Neural progenitor cell (in vitro differentiated cells): ENCODE measurements at regions not wholly inside any gene's neighbourhood (a gene's known extent, or its start where the extent isn't known, plus 50 kb on each side); places are given as distances from the start of the nearest gene placed in this dataset.

Experiments used
- DNase-seq: peaks from one replicate; pipeline ENCODE4 v3.0.0-alpha.2; 2016; ENCODE audit warnings: low spot score
- H2AFZ ChIP-seq: fragments of 200-600 bp; sonication (generic); replicated peaks from 2 replicates; pipeline ENCODE4 v1.6.1; 2016; ENCODE audit warnings: antibody characterized with exemption
- H3F3A ChIP-seq: fragments of 200-600 bp; sonication (generic); 2 replicates; pipeline ENCODE4 v1.6.1; 2016; ENCODE audit warnings: antibody characterized with exemption, low read depth
- H3K27ac ChIP-seq: fragments of 200-600 bp; sonication (generic); 2 replicates; pipeline ENCODE4 v1.5.1; 2016; ENCODE audit warnings: mild to moderate bottlenecking
- H3K27me3 ChIP-seq: fragments of 200-600 bp; sonication (generic); 2 replicates; pipeline ENCODE4 v1.6.1; 2016; ENCODE audit warnings: mild to moderate bottlenecking, moderate library complexity
- H3K36me3 ChIP-seq: fragments of 200-600 bp; sonication (generic); 2 replicates; pipeline ENCODE4 v1.5.1; 2016
- H3K4me1 ChIP-seq: fragments of 200-600 bp; sonication (generic); 2 replicates; pipeline ENCODE4 v1.6.1; 2016; ENCODE audit warnings: mixed run types
- H3K4me2 ChIP-seq: fragments of 200-600 bp; sonication (generic); 2 replicates; pipeline ENCODE4 v1.6.1; 2016
- H3K4me3 ChIP-seq: fragments of 200-600 bp; sonication (generic); 2 replicates; pipeline ENCODE4 v1.5.1; 2016
- H3K79me2 ChIP-seq: fragments of 200-600 bp; sonication (generic); 2 replicates; pipeline ENCODE4 v1.6.1; 2016; ENCODE audit warnings: low read depth
- H3K9ac ChIP-seq: fragments of 200-600 bp; sonication (generic); 2 replicates; pipeline ENCODE4 v1.6.1; 2016
- H3K9me3 ChIP-seq: fragments of 200-600 bp; sonication (generic); 2 replicates; pipeline ENCODE4 v1.5.1; 2016; ENCODE audit warnings: low read depth
- H4K20me1 ChIP-seq: fragments of 200-600 bp; sonication (generic); 2 replicates; pipeline ENCODE4 v1.6.1; 2016; ENCODE audit warnings: low read depth
- H3K27ac Mint-ChIP-seq: 3 replicates; pipeline ENCODE4 v1.8.0; 2021; ENCODE audit warnings: mixed read lengths
- H3K27me3 Mint-ChIP-seq: 2 replicates; pipeline ENCODE4 v1.8.0; 2022; ENCODE audit warnings: low read depth, mild to moderate bottlenecking, inconsistent platforms, moderate library complexity, mixed read lengths; ENCODE audit not compliant: insufficient read depth
- H3K36me3 Mint-ChIP-seq: 3 replicates; pipeline ENCODE4 v1.8.0; 2021; ENCODE audit warnings: mixed read lengths
- H3K4me1 Mint-ChIP-seq: 3 replicates; pipeline ENCODE4 v1.8.0; 2021; ENCODE audit warnings: mixed read lengths
- H3K4me3 Mint-ChIP-seq: 3 replicates; pipeline ENCODE4 v1.8.0; 2021; ENCODE audit warnings: mild to moderate bottlenecking, moderate library complexity, mixed read lengths
- H3K9me3 Mint-ChIP-seq: 3 replicates; pipeline ENCODE4 v1.8.0; 2020; ENCODE audit warnings: mixed read lengths
- EZH2 ChIP-seq: fragments of 200-600 bp; sonication (generic); IDR thresholded peaks from 2 replicates; pipeline ENCODE4 v1.6.1; 2017; ENCODE audit warnings: antibody characterized with exemption, mild to moderate bottlenecking, moderate library complexity
- EZH2phosphoT487 ChIP-seq: fragments of 200-600 bp; sonication (generic); IDR thresholded peaks from 2 replicates; pipeline ENCODE4 v1.6.1; 2017; ENCODE audit warnings: antibody characterized with exemption
- TF ChIP-seq, protein P1 (sequence below): fragments of 200-600 bp; sonication (generic); IDR thresholded peaks from 2 replicates; pipeline ENCODE4 v1.5.1; 2017; ENCODE audit warnings: antibody characterized with exemption, mild to moderate bottlenecking

DNA sequence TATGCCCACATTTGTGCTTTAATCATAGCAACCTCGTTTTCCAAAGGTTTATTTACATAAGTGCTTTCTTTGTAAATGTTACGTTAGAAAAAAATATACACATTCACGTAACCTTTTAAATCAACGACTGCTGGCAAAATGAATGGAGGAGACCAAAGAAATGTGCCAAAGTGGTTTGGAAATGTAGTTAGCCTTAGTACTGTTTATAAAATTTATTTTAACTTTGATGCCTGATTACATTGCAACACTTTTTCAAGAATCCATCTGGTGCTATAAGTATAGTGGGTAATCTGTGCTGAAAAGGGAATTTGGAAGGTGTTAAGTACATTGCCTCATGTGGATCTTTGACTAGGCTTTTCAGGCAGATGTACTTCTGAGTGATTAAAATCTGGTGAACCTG lies 108.9 kb downstream of the IFI44 start:
- Mint-ChIP-seq H3K27me3 (no peaks in the 10 kb centered on the region), H3K4me3 (no peak overlapping the region), H3K36me3 (no peaks in the 10 kb centered on the region), H3K27ac (no peak overlapping the region), H3K4me1 (peaks cover 7% of the 10 kb centered on the region), H3K9me3 (peaks cover 9% of the 10 kb centered on the region)
- Histone ChIP-seq H3K27ac (no peak overlapping the region), H3F3A (no peaks in the 10 kb centered on the region), H3K4me1 (no peaks in the 10 kb centered on the region), H2AFZ (no peak overlapping the region), H3K9ac (no peak overlapping the region), H3K9me3 (no peaks in the 10 kb centered on the region), H3K27me3 (no peaks in the 10 kb centered on the region), H3K36me3 (no peaks in the 10 kb centered on the region), H4K20me1 (no peaks in the 10 kb centered on the region), H3K4me2 (no peak overlapping the region), H3K4me3 (no peak overlapping the region), H3K79me2 (no peaks in the 10 kb centered on the region)
- TF ChIP-seq EZH2 (no peak), EZH2phosphoT487 (no peak)
- TF ChIP-seq, protein P1, sequence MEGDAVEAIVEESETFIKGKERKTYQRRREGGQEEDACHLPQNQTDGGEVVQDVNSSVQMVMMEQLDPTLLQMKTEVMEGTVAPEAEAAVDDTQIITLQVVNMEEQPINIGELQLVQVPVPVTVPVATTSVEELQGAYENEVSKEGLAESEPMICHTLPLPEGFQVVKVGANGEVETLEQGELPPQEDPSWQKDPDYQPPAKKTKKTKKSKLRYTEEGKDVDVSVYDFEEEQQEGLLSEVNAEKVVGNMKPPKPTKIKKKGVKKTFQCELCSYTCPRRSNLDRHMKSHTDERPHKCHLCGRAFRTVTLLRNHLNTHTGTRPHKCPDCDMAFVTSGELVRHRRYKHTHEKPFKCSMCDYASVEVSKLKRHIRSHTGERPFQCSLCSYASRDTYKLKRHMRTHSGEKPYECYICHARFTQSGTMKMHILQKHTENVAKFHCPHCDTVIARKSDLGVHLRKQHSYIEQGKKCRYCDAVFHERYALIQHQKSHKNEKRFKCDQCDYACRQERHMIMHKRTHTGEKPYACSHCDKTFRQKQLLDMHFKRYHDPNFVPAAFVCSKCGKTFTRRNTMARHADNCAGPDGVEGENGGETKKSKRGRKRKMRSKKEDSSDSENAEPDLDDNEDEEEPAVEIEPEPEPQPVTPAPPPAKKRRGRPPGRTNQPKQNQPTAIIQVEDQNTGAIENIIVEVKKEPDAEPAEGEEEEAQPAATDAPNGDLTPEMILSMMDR, result no peak
- DNase-seq, result no peak

DNA sequence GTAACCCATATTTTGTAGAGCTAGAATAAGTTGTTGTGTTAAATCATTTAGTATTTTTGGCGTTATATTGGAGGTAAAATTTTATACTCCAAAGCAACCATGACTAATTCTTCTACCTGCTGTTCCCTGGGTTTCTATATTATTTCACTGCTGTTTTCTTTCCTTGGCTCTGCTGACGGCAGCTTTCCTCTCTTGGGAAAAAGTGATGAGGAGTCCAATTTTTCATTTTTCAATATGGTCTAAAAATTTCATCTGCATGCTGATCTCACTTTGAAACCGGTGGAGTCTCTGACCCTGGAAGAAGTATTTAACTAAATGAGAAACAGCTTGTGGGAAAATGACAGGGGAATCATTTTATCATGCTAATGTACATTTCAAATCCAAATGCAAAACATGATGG lies 110.2 kb downstream of the IFI44 start:
- no peaks in the 10 kb centered on the region for H3K79me2 ChIP-seq
- no peak overlapping the region for H2AFZ ChIP-seq
- Mint-ChIP-seq H3K36me3 (no peaks in the 10 kb centered on the region), H3K4me3 (no peak overlapping the region), H3K9me3 (peaks cover 4% of the 10 kb centered on the region), H3K4me1 (peaks cover 7% of the 10 kb centered on the region), H3K27me3 (no peaks in the 10 kb centered on the region), H3K27ac (no peak overlapping the region)
- H3K4me3 ChIP-seq, result no peak overlapping the region
- H3K9me3 ChIP-seq, result no peaks in the 10 kb centered on the region
- no peaks in the 10 kb centered on the region for H3K27me3 ChIP-seq
- no peak overlapping the region for H3K27ac ChIP-seq
- H3K9ac ChIP-seq, result no peak overlapping the region
- no peak overlapping the region for H3K4me2 ChIP-seq
- no peaks in the 10 kb centered on the region for H3K4me1 ChIP-seq
- H3F3A ChIP-seq, result no peaks in the 10 kb centered on the region
- no peaks in the 10 kb centered on the region for H3K36me3 ChIP-seq
- TF ChIP-seq, protein P1, result no peak
- TF ChIP-seq EZH2 (no peak), EZH2phosphoT487 (no peak)
- H4K20me1 ChIP-seq, result no peaks in the 10 kb centered on the region
- DNase-seq, result no peak

DNA sequence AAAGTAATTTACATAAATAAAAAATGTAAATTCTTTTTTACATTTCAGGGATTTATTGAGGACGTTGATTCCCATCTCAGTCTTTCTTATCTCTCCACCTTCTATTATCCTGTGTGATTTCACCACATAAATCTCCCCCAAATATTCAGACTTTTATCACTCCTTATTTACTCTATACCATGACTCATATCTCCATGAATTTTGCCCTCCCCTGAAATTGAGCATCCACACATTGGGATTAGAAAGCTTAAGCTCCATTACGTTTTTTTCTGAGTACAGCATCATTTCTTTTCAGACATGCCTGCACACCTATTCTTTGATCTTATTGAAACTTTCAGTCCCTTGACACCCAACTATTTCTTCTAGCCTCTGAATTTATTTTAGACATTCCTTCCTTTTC lies 111.2 kb downstream of the IFI44 start:
- no peaks in the 10 kb centered on the region for H3K79me2 ChIP-seq
- H3K4me1 Mint-ChIP-seq, result peaks cover 7% of the 10 kb centered on the region
- H3K9me3 ChIP-seq, result no peaks in the 10 kb centered on the region
- TF ChIP-seq EZH2phosphoT487 (no peak), EZH2 (no peak)
- TF ChIP-seq, protein P1, result no peak
- no peak overlapping the region for H3K4me3 ChIP-seq
- H3F3A ChIP-seq, result no peaks in the 10 kb centered on the region
- H3K36me3 ChIP-seq, result no peaks in the 10 kb centered on the region
- no peak overlapping the region for H2AFZ ChIP-seq
- no peaks in the 10 kb centered on the region for H3K27me3 Mint-ChIP-seq
- DNase-seq, result no peak
- no peak overlapping the region for H3K4me3 Mint-ChIP-seq
- H3K36me3 Mint-ChIP-seq, result no peaks in the 10 kb centered on the region
- no peak overlapping the region for H3K9ac ChIP-seq
- H3K27ac Mint-ChIP-seq, result no peak overlapping the region
- H3K27me3 ChIP-seq, result no peaks in the 10 kb centered on the region
- no peaks in the 10 kb centered on the region for H3K4me1 ChIP-seq
- H3K9me3 Mint-ChIP-seq, result no peaks in the 10 kb centered on the region
- no peak overlapping the region for H3K4me2 ChIP-seq
- H4K20me1 ChIP-seq, result no peaks in the 10 kb centered on the region
- no peak overlapping the region for H3K27ac ChIP-seq

DNA sequence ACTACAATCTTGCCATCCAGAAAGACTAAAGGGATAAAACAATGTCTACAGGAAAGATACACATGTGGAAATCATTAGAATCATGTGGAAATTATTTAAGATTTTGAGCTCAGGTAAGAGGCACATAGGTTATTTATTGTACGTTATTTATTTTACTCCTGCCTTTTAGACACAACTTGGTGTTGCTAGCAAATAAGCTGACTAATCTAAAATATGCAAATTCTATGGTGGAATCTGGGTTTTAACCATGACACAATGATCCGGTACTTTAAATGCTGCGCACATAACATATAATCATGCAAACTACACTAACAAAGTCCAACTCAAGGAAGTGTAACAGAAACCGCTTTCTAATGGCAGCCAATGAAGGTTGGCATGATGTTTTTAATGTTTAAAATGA lies 112.5 kb downstream of the IFI44 start:
- Histone ChIP-seq H3K9me3 (no peaks in the 10 kb centered on the region), H3K9ac (no peak overlapping the region), H2AFZ (no peak overlapping the region), H3K36me3 (no peaks in the 10 kb centered on the region), H3F3A (no peaks in the 10 kb centered on the region), H3K4me3 (no peak overlapping the region), H3K4me2 (no peak overlapping the region), H3K27ac (no peak overlapping the region), H3K79me2 (no peaks in the 10 kb centered on the region), H3K27me3 (no peaks in the 10 kb centered on the region), H3K4me1 (no peaks in the 10 kb centered on the region), H4K20me1 (no peaks in the 10 kb centered on the region)
- Mint-ChIP-seq H3K27ac (no peak overlapping the region), H3K4me3 (no peak overlapping the region), H3K4me1 (peaks cover 7% of the 10 kb centered on the region), H3K27me3 (no peaks in the 10 kb centered on the region), H3K36me3 (no peaks in the 10 kb centered on the region), H3K9me3 (no peaks in the 10 kb centered on the region)
- TF ChIP-seq EZH2, result no peak
- TF ChIP-seq, protein P1, result no peak
- TF ChIP-seq EZH2phosphoT487, result no peak
- DNase-seq, result no peak
